GM10248 (cell line): ENCODE measurements at regions not wholly inside any gene's neighbourhood (a gene's known extent, or its start where the extent isn't known, plus 50 kb on each side); places are given as distances from the start of the nearest gene placed in this dataset.

ENCODE experiments used
- CTCF ChIA-PET: fragments of 300-600 bp; sonication (Branson Sonifier 250); formaldehyde crosslinking; extraction: SDS; loops from one replicate; lab custom pipeline; 2021; ENCODE audit warnings: antibody characterized with exemption; lab: Yijun Ruan, JAX
- POLR2A ChIA-PET: fragments of 350-650 bp; sonication (Branson Sonifier 250); formaldehyde crosslinking; extraction: SDS; loops from one replicate; lab custom pipeline; 2020; ENCODE audit warnings: antibody characterized with exemption; lab: Yijun Ruan, JAX
- DNase-seq: peaks from one replicate; pipeline ENCODE4 v3.0.0; 2012; ENCODE audit errors: extremely low spot score
- TF ChIP-seq, protein P1 (sequence below): IDR thresholded peaks from 2 replicates; pipeline ENCODE4 v1.5.1; 2012; ENCODE audit warnings: mild to moderate bottlenecking, low read depth; ENCODE audit errors: extremely low read depth, missing control alignments, control extremely low read depth

DNA sequence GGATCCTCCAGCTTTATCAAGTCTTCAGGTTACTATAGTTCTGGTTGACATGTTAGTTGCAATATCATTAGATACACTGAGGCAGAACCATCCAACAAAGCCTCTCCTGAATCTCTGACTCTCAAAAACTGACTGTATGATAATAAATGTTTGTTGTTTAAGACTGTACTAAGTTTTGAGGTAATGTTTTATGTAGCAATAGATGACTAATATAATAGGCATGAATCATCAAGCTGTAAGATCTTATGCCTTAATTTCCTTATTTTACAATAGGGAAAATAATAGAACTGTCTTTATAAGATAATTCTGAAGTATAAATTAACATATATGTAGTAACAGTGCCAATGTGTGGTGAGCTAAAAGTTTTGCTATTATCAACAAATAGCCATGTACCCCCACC lies 88.9 kb upstream of the TBC1D5 start:
- DNase-seq: no peak
- ChIA-PET POLR2A (no interaction called here), CTCF (interaction anchor here (0.7 to 4.8 kb wide), 2 partner anchors 10 to 31 kb away, joined by 3 to 42 read pairs; no protein-coding TSS in a partner anchor)
- TF ChIP-seq, protein P1, sequence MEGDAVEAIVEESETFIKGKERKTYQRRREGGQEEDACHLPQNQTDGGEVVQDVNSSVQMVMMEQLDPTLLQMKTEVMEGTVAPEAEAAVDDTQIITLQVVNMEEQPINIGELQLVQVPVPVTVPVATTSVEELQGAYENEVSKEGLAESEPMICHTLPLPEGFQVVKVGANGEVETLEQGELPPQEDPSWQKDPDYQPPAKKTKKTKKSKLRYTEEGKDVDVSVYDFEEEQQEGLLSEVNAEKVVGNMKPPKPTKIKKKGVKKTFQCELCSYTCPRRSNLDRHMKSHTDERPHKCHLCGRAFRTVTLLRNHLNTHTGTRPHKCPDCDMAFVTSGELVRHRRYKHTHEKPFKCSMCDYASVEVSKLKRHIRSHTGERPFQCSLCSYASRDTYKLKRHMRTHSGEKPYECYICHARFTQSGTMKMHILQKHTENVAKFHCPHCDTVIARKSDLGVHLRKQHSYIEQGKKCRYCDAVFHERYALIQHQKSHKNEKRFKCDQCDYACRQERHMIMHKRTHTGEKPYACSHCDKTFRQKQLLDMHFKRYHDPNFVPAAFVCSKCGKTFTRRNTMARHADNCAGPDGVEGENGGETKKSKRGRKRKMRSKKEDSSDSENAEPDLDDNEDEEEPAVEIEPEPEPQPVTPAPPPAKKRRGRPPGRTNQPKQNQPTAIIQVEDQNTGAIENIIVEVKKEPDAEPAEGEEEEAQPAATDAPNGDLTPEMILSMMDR: no peak

GRCh38 chr3:17830788-17831187 lies 88.4 kb upstream of the TBC1D5 start:
- CTCF ChIA-PET: interaction anchor here (0.7 to 4.8 kb wide), 2 partner anchors 11 to 31 kb away, joined by 3 to 42 read pairs; no protein-coding TSS in a partner anchor
- no peak for DNase-seq
- POLR2A ChIA-PET: no interaction called here
- TF ChIP-seq, protein P1: no peak

DNA sequence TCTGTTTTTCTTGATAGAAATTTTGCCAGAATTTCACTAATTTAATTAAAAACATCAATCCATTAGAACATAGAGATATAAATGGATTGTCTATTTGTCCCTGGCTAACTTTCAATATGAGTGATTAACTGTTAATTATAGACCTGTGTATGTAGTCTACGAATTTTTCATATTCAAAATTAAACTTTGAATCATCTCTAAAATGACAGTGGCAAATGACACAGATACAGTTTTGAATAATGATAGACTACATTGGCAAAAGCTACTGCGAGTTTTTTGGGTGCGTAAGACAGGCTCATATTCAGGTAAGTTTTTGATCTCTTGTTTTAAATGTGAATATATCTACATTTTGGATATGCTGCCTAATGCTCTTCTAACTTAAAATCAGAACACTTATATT lies 86.0 kb upstream of the TBC1D5 start:
- ChIA-PET POLR2A (no interaction called here), CTCF (interaction anchor here (1.5 to 2.6 kb wide), 2 partner anchors 11 to 13 kb away, joined by 3 to 23 read pairs; no protein-coding TSS in a partner anchor)
- TF ChIP-seq, protein P1: no peak
- no peak for DNase-seq

DNA sequence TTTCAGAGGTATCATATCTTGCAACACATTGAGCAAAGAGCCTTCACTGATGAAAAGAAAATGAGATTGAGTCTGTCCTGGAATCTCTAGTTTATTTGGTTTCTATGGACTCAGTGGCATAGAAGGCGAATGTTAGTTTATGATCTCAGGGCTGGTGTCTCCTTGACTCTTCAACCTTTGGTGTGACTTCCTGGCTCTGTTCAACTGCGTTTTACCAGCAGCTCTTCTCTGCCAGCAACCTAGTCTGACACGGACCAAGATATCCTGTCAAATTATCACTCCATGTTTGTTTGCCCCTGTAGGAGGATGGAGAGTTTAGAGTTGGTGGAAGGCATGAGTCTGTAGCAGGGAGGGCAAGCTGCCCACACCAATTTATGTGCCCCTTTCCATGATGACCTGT lies 82.9 kb upstream of the TBC1D5 start:
- TF ChIP-seq, protein P1: no peak

DNA sequence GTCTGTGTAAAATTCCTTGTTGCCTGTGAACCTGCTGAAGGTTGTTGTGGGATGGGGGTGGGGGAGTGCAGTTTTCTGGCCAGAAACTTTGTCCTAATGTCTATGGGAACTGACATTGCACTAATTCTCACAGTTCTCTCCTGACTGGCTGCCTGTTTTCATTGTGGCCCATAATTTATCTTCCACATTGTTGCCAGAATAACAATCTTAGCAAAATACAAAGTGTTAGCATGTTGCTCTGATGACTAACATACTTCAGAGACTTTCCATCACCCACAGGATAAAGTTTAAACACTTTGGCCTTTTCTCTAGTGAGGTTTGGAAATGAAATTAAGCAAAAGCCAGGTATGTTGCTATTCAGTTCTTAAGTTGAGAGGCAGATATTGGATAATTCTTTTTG lies 81.4 kb upstream of the TBC1D5 start:
- DNase-seq: no peak
- TF ChIP-seq, protein P1: no peak
- ChIA-PET POLR2A (no interaction called here), CTCF (interaction anchor here (1.0 to 1.7 kb wide), 2 partner anchors 17 to 20 kb away, joined by 3 to 4 read pairs; no protein-coding TSS in a partner anchor)

More for the DNA sequence above, 82.9 kb upstream of the TBC1D5 start:
- ChIA-PET POLR2A (no interaction called here), CTCF (interaction anchor here (1.1 to 1.7 kb wide), 3 partner anchors 16 to 19 kb away, joined by 3 to 4 read pairs (median 4); no protein-coding TSS in a partner anchor)
- no peak for DNase-seq

GRCh38 chr3:17823036-17823435 lies 80.6 kb upstream of the TBC1D5 start:
- no peak for DNase-seq
- POLR2A ChIA-PET: no interaction called here

More at GRCh38 chr3:17823036-17823435, 80.6 kb upstream of the TBC1D5 start:
- CTCF ChIA-PET: interaction anchor here (1.0 kb wide), 1 partner anchor 18 kb away, joined by 3 read pairs; no protein-coding TSS in a partner anchor
- TF ChIP-seq, protein P1: no peak
